ENCODE measurements at regions not wholly inside any gene's neighbourhood (a gene's known extent, or its start where the extent isn't known, plus 50 kb on each side); places are given as distances from the start of the nearest gene placed in this dataset.

GRCh38 chr7:132065989-132066603 is 509.7 kb upstream of the PODXL start:
- no peak for TF ChIP-seq CTCF (IDR thresholded peaks at IDR 0.05; ENCODE audit: extremely low read depth, low read depth, low read length)

GRCh38 chr7:132065193-132065988 is 509.0 kb upstream of the PODXL start:
- Histone ChIP-seq H3K4me2 (ENCODE audit: insufficient read depth, low read length) (peak overlapping the region; percentile 14), H3K27me3 (ENCODE audit: insufficient read depth, low read length) (no peaks in the 10 kb centered on the region), H4K20me1 (ENCODE audit: insufficient read depth, low read length) (no peaks in the 10 kb centered on the region), H3K9me3 (ENCODE audit: low read depth, low read length) (no peaks in the 10 kb centered on the region), H3K27ac (ENCODE audit: low read depth, low read length) (peak overlapping the region; percentile 19), H3K4me1 (ENCODE audit: insufficient read depth, low read length) (peaks cover 25% of the 10 kb centered on the region), H3K36me3 (ENCODE audit: insufficient read depth, low read length) (no peaks in the 10 kb centered on the region), H3K4me3 (ENCODE audit: insufficient read depth, low read length) (no peak overlapping the region), H2AFZ (ENCODE audit: low read length) (peak overlapping the region; percentile 77), H3K79me2 (ENCODE audit: insufficient read depth, low read length) (no peaks in the 10 kb centered on the region)
- DNase-seq (ENCODE audit: insufficient read length, low spot score, missing footprints) = peak; percentile 96
- no peak for TF ChIP-seq CTCF (IDR thresholded peaks at IDR 0.05; ENCODE audit: extremely low read depth, low read depth, low read length)

More at GRCh38 chr7:132065989-132066603, 509.7 kb upstream of the PODXL start:
- no peaks in the 10 kb centered on the region for H4K20me1 ChIP-seq (ENCODE audit: insufficient read depth, low read length)
- peak overlapping the region; percentile 19 for H3K27ac ChIP-seq (ENCODE audit: low read depth, low read length)
- H3K4me3 ChIP-seq (ENCODE audit: insufficient read depth, low read length) = no peak overlapping the region
- H3K27me3 ChIP-seq (ENCODE audit: insufficient read depth, low read length) = no peaks in the 10 kb centered on the region
- peaks cover 25% of the 10 kb centered on the region for H3K4me1 ChIP-seq (ENCODE audit: insufficient read depth, low read length)
- peak overlapping the region; percentile 14 for H3K4me2 ChIP-seq (ENCODE audit: insufficient read depth, low read length)
- H3K79me2 ChIP-seq (ENCODE audit: insufficient read depth, low read length) = no peaks in the 10 kb centered on the region
- H2AFZ ChIP-seq (ENCODE audit: low read length) = peak overlapping the region; percentile 75
- no peak for DNase-seq (ENCODE audit: insufficient read length, low spot score, missing footprints)
- no peaks in the 10 kb centered on the region for H3K36me3 ChIP-seq (ENCODE audit: insufficient read depth, low read length)
- H3K9me3 ChIP-seq (ENCODE audit: low read depth, low read length) = no peaks in the 10 kb centered on the region

DNA sequence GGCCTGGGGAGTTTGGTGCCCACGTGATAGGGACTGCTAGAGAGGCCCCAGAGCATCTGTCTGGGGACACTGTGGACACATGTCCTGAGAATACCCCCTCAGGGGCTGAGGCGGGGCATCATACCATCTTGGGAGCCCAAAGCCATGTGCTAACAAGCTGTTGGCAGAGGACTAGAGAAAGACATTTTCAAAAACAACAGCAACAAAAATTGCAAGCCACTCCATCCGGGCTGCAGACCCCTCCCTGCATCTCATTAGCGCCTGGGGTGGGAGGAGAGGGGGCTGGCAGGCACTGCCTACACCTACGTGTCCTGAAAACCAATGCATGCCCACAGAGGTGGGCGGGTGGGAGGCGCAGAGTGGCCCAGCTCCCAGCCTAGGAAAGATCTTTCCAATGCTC is 507.4 kb upstream of the PODXL start:
- Histone ChIP-seq H3K79me2 (ENCODE audit: insufficient read depth, low read length) (no peaks in the 10 kb centered on the region), H4K20me1 (ENCODE audit: insufficient read depth, low read length) (no peaks in the 10 kb centered on the region), H3K4me1 (ENCODE audit: insufficient read depth, low read length) (peaks cover 25% of the 10 kb centered on the region), H3K27ac (ENCODE audit: low read depth, low read length) (no peak overlapping the region), H3K27me3 (ENCODE audit: insufficient read depth, low read length) (no peaks in the 10 kb centered on the region), H3K36me3 (ENCODE audit: insufficient read depth, low read length) (no peaks in the 10 kb centered on the region), H3K9me3 (ENCODE audit: low read depth, low read length) (no peaks in the 10 kb centered on the region), H3K4me2 (ENCODE audit: insufficient read depth, low read length) (no peak overlapping the region), H2AFZ (ENCODE audit: low read length) (no peak overlapping the region), H3K4me3 (ENCODE audit: insufficient read depth, low read length) (no peak overlapping the region)
- no peak for TF ChIP-seq CTCF (IDR thresholded peaks at IDR 0.05; ENCODE audit: extremely low read depth, low read depth, low read length)
- DNase-seq (ENCODE audit: insufficient read length, low spot score, missing footprints) = no peak

GRCh38 chr7:132061937-132062336 is 505.5 kb upstream of the PODXL start:
- no peak overlapping the region for H3K4me2 ChIP-seq (ENCODE audit: insufficient read depth, low read length)
- no peak overlapping the region for H3K27ac ChIP-seq (ENCODE audit: low read depth, low read length)
- H3K36me3 ChIP-seq (ENCODE audit: insufficient read depth, low read length) = no peaks in the 10 kb centered on the region
- no peaks in the 10 kb centered on the region for H4K20me1 ChIP-seq (ENCODE audit: insufficient read depth, low read length)
- H3K27me3 ChIP-seq (ENCODE audit: insufficient read depth, low read length) = no peaks in the 10 kb centered on the region
- no peak overlapping the region for H2AFZ ChIP-seq (ENCODE audit: low read length)
- DNase-seq (ENCODE audit: insufficient read length, low spot score, missing footprints) = no peak
- no peaks in the 10 kb centered on the region for H3K9me3 ChIP-seq (ENCODE audit: low read depth, low read length)
- H3K4me1 ChIP-seq (ENCODE audit: insufficient read depth, low read length) = peaks cover 20% of the 10 kb centered on the region
- TF ChIP-seq CTCF (IDR thresholded peaks at IDR 0.05; ENCODE audit: extremely low read depth, low read depth, low read length) = no peak
- H3K79me2 ChIP-seq (ENCODE audit: insufficient read depth, low read length) = no peaks in the 10 kb centered on the region
- H3K4me3 ChIP-seq (ENCODE audit: insufficient read depth, low read length) = no peak overlapping the region

All from osteoblast (primary cell).